GM18861 (cell line): ENCODE measurements at regions not wholly inside any gene's neighbourhood (a gene's known extent, or its start where the extent isn't known, plus 50 kb on each side); places are given as distances from the start of the nearest gene placed in this dataset.

Source experiments
- ATAC-seq: cut with Tn5 transposase; IDR thresholded peaks from one replicate; pipeline ENCODE4 v1.9.1; 2021; ENCODE audit not compliant: unreplicated experiment

DNA sequence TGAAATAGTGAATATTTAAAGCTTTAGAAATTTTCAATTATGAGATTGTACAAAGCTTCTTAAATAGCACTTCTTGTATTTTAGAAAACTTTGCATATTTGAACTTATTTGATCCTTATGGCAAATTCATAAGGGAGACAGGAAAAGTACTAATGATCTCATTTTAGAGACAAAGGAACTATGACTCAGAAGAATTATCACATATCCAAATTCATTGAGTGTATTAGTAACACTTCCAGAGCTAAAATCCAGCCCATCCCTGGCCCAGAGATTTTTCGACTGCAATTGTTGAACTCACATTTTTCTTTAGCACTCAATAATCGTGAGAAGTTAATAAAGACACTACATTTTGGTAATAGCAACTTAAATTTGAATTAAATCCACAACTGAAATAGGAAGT lies 704.3 kb downstream of the EPM2A start:
- ATAC-seq, result no peak

DNA sequence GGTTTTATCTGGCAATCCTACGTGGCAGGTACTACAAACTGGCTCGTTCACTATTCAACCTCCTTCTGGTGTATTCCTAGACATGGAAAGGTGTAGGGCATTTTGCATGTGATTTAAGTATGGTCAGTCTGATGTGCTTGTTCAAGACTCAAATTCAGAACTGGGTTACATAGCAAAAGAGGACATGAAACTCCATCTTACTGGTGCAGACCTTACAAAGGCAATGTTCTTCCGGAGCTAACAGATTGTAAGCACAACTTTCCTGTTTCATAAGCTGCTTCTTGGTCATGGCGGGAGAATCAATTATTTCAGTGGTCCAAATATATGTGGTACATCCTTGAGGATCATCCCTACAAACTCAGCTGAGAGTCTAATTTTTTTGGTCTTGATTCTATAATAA lies 703.4 kb downstream of the EPM2A start:
- no peak for ATAC-seq

DNA sequence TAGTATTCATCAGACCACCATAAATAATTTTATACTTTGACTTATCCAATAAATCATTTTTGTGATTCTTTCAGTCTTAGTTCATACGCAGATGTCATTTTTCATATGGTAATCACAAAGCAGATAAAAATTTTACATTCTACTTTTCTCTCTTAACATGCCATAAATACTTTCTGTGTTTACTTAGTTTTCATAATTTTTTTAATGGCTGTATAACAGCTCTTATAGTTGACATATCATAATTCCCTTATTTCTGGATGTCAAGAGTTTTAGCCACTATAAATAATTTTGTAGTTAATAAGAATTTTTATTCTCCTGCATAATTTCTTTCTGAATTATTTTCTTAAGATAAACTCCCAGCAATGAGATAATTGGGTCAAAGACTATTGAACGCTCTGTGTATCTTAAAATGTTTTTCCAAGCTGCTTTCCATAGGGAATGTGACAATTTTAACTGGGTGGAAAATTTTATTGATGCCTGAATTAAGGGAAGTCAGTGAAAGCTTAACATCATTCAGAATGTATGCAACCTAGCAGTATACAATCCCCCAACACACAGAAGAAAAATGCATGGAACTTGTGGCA lies 702.7 kb downstream of the EPM2A start:
- ATAC-seq, result no peak

DNA sequence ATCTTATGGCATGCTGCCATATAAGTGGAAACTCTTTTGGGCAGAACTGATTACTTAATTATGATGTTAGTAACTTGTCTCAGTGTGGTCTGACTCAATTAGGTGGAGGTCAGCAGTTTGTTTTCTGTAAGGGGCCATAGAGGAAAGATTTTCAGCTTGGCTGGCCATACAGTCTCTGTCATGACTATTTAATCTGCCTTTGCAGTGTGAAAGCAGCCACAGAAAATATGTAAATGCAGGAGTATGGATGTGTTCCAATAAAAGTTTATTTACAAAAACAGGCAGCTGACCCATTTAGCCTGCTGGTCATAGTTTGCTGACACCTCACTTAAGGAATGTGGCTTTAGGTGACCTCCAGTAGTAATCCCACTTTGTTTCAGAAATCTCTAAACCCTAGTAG lies 700.7 kb downstream of the EPM2A start:
- no peak for ATAC-seq

DNA sequence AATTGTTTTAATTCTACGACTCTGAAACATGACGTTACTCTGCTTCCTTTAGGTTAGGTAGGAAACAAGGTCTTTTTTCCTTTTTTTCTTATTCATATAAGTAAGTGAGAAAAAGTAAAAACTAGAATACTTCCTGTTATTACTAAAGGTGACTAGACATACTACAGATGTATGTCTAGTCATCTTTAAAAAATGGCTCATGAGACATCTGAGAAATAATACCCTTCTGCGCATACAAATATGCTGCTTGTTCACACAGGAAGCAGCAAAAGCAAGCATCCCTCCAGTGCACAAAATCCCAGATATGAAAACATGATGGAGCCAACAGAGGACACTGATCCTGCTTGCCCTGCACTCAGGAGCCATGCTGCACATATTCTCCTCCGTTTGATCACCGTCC lies 699.1 kb downstream of the EPM2A start:
- ATAC-seq, result no peak

DNA sequence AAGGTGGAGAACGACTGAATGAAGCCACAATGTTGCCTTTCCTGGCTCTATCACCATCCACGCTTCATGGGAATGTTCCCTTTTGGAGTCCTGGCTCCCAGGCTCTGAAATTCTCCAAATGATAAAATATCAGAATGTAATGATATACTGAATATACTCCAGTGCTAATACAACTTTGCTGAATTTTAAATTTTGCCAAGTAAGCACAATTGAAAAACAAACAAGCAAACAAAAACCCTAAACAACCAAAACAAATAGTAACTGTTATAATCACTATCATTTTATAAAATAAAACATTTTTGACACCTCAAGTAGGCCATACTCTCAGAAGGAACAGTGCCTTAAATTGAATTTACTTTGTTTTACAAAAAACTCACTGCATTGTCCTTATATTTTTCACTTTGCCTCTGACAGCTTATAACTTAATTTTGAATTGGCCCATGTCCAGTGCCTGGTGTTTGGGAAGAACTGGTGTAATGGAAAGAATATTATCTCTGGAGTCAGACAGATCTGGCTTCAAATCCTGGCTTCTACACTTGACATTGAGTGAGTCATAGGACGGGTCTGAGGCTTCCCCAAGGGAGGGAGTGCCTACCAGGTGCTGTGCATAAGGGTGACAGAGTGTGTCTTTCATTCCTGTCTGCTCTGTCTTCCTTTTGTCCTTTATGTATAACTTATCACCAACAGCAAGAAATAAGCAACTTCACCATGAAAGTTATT lies 698.3 kb downstream of the EPM2A start:
- ATAC-seq, result no peak

DNA sequence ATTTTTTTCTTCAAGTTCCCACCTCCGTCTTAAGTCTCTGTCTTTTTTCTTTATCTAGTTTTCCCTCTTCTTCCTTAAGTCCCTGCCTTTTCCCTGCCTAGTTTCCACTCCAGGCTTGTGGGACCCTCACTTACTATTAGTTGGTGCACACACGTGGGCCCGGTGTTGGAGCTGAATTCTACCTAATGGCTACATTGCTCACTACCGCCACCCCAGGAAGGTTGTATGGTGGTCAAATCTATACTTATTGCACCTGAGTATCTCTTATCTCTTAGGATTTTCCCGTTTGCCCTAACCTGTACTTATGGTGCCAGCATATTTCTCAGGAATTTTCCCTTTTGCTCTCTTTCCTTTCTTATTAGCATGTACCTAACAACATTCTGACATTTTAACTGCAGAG lies 692.8 kb downstream of the EPM2A start:
- no peak for ATAC-seq

DNA sequence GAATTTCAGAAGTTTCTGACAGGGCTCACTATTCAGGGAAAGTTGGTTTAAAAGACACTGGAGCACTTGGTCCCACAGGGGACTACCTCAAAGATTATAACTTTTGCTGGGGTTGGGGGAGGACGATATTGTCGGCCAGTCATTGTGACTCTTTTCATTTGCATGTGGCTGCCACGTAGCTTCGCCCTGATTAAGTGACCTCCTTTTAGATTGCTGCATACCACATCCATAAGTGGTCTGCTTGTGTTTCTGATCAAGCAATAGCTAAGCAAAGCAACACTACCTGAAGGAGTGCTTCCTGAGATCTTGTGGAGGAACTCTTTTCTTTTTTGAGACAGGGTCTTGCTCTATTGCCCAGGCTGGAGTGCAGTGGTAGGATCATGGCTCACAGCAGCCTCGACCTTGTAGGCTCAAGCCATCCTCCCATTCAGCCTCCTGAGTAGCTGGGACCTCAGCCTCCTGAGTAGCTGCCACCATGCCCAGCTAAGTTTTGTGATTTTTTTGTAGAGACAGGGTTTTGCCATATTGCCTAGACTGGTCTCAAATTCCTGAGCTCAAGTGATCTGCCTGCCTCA lies 691.3 kb downstream of the EPM2A start:
- no peak for ATAC-seq

DNA sequence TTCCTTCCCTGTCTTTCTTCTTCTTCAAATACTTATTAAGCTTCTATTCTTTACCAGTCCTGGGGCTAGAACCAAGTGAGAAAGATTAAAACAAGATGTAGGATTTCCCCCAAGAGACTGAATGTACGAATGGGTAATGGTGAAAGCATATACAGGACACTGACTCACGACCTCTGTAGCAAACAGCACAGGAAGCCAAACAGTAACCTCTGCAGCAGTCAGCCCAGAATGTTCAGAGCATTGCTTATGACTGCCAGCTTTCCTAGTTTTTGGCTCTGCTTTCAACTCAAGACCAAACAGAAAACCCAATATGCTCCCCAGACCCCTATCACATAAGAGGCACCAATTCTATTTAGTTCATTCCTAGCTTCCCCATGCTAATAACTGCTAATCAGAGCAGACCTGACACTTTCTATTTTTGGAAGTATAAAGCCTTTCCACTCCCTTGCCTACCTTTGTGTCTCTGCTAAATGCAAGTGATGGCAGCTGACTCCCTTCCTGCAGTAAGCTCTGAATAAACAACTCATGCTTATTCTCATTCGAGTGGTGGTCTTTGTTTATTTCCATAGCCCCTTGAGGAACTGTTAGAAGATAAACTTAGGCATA lies 690.6 kb downstream of the EPM2A start:
- ATAC-seq, result no peak

DNA sequence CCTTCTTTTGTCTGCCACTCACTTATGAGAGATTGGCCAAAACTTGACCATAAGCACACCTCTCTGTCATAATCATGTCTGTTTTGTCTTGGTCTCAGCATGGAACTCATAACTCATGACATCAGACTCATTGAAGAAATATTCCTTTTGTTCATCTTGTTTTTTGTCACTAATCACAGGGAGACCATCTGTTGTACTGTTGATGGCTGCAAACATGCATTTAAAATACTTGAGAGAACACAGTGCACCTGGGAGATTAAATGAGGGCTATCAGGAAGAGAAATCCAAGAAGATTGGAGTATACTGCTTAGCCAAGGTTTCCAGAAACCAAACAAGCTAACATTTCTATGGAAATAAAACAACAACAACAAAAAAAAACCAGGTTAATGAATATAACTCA lies 689.7 kb downstream of the EPM2A start:
- ATAC-seq, result no peak

DNA sequence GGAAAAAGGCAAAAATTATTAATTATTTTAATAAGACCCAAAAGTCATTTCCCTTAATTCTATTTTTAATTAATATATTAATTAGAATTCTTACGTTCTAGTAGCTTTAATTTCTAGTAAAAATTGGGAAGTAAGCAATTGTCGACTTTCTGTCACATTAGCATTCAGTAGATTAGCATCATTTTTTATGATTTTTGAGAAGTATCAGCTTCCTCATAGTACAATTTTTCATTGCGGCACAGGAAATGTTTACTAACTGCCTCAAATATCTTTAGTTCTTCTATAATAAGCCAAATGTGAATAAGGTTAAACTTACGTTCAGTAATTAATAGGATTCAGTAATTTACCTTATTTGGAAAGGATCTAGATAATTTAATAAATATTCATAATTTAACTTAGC lies 687.4 kb downstream of the EPM2A start:
- ATAC-seq, result no peak

DNA sequence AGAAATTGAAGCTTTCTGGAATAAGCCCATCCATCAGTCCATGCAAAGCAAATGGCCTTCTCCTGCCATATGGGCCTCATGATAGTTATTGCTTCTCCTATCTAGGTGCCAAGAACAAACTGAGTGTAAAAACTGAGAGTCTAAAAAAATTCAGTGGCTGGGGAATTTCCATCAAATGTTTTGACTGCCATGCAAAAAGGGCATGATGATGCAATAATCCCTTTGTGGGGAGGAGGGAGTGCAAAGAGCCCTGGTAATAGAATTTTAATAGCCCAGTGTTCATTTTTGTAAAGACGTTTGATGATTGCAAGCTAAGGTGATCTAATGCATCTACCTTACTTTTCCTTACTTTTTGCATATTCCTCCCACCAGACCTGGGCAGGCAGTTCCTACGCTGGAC lies 683.7 kb downstream of the EPM2A start:
- ATAC-seq, result no peak

DNA sequence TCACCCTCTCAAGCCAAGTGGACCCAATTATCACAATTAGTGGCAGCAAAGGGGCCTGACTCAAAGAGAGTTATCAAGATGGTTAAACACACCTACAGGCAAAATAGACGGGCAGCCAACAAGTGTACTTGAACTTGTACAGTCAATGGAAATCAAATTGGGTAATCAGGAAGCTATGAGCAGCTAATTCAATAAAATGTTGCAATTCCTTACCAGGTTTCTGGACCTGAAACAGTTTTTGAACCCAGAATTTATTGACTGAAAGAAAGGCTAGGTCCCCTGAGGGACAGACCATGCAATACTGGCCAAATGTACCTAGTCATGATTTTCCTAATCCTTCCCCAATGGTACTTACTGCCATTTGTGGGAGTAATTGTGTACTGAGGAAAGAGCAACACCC lies 679.8 kb downstream of the EPM2A start:
- no peak for ATAC-seq

DNA sequence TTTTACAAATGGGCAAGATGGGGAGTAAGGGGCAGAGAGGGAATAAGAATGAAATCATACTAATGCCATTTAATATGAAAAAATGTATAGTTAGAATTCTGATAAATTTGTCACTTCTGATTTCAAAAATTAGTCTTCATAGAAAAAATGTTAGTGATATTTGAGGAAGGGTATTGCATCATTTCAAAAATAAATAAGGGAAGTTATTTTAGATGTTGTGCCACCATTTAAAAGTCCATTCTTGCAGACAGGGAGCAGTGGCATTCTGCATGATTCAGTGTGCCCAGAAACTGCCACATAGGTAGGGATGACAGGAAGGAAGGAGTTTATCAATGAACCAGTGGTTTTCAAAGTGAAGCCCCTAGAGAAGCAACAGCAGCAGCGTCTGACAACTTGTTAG lies 674.6 kb downstream of the EPM2A start:
- ATAC-seq, result no peak

DNA sequence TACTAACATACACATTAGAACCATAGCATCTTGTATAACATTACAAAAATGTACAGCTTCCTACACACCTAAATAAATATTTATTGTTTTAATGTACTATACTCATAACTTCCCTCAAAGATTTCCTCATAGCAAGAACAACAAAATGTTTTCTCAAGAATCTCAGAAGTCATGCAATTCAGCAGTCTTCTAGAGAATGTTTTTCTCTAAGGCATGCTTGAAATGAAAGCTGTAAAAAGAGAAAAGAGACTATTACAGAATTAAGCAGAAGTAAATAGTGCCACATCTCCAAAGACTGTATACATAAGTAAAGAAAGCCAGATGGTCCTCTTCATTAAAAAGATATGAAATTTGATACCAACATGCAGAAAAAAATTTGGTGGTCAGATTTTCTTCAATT lies 672.2 kb downstream of the EPM2A start:
- no peak for ATAC-seq

DNA sequence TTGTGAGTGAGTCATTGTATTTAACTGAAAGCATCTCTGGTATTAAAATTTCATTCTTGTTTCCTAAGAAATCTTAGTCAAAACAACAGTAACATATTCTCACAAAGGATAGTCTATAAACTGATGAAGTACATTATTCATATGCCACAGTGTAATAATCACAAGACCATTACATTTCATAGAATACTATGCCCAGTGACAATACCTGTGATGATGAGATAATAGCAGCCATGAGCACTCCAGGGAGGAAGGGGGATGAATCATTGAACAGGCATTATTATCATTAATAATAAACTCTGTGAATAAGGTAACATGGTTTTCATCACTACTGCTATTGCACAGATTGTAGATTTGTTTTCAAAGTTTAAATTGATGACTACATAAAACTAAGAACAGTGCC lies 667.9 kb downstream of the EPM2A start:
- no peak for ATAC-seq

DNA sequence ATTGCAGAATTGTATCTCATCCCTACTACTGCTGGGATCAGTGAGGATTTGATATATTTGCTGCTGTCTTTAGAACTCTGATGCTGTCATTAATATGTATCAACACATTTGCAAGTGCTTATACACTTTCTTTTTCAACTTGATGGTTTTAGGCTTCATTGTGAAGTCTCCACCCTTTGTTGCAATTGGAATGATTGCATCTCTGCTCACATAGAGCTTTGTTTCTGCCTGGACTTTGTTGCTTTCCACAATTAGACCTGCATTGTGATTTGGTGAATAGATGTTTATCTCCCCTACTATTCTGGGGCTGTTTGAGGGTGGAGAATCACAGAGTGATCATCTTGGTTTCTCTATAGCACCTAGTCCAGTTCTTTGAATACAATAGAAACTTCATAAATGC lies 666.7 kb downstream of the EPM2A start:
- no peak for ATAC-seq

DNA sequence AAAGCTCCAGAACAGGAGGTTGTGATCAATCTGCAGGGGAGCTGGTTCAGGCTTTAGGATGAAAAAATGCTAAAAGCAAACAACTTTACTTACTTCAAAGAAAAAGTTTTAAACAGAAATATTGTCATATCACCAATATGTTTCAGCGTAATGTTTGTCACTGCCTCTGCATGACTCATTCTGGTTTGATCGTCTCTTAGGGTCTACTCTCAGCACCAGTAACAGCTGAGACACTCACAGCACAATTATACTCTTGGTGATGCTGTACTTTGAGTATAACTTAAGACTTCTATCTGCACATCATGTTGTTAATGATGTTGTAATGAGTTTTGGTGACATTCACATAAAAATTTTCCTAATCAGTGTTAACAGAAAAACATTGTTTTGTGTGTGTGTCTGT lies 665.4 kb downstream of the EPM2A start:
- no peak for ATAC-seq

DNA sequence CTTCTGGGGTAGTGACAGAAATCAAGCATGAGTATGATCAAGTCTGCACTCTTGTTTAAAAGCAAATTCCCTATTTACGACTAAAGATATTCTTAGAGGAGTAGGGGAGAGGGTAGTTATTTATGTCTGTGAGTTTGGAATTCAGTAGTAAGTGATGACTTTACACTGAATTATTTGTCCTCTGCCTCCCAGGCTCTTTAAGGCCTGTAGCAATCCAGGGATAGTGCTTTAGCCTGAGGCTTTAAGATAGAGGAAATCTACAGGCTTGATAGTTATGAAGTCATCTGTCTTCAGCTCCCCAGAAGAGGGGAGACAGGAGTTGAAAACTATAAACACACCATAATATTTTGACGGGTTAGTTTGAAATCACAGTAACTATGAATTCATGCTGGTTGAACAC lies 664.5 kb downstream of the EPM2A start:
- no peak for ATAC-seq

DNA sequence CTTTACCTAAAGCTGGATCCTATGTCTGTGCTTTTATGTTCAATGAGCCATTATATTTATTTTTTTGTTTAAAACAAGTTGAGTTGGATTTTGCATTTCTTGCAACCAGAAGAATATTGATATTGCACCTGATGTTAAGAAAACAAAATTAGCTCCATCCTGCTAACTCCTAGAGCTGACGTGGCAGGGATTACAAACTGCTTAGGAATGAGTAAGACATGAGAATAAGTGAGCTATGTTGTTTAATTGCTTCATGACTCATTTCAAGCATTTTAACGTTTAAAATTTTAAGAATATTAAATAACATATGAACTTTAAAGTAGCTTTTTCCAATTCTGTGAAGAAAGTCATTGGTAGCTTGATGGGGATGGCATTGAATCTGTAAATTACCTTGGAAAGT lies 663.5 kb downstream of the EPM2A start:
- no peak for ATAC-seq

DNA sequence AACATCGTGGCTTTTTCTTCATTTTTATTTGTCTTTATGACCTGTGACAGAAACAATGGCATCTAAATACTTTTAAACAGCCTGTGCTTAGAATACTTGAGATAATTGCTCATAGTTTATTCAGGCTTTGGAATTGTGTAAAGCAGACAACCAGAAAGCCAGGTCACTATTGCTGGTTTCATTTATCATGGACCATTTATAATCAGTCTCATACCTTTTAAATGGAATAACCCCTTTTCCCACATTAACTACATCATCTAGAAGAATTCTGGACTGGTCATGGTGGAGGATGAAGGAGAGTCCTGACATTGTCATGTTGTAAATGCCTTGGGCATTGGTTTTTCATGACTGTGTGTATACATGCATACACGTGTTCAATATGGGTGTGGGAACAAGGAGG lies 661.5 kb downstream of the EPM2A start:
- no peak for ATAC-seq

DNA sequence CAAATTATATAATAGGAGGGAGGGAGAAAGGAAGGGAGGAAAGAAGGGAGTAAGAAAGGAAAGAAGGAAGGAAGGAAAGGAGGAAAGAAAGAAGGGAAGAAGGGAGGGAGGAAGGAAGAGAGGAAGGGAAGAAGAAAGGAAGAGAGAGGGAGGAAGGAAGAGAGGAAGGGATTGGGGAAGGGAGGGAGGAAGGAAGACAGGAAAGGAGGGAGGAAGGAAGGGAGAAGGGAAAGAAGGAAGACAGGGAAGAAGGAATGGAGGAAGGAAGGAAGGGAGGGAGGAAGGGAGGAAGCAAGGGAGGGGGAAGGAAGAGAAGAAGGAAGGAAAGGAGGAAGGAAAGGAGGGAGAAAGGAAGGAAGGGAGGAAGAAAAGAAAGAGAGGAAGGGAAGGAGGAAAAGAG lies 660.5 kb downstream of the EPM2A start:
- ATAC-seq, result no peak
